ENCODE measurements at regions not wholly inside any gene's neighbourhood (a gene's known extent, or its start where the extent isn't known, plus 50 kb on each side); places are given as distances from the start of the nearest gene placed in this dataset.

DNA sequence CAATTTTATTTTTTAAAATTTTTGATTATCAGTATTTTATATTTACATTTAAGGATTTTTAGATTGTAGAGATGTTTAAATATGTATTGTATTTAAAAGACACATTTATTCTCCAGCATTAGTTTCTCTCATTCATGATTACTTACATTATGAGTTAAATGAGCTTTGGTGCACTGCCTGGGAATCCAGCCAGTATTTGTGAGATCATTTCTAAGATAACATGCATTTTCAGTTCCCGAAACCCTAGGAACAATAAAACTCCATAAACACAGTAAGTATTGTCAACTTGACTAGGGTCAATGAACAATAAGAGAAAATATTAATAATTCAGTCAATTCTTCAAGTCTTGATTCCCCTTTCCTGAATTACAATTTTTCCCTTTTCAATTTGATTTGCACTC, 403.3 kb downstream of the PLK2 start:
- TF ChIP-seq, protein P1, sequence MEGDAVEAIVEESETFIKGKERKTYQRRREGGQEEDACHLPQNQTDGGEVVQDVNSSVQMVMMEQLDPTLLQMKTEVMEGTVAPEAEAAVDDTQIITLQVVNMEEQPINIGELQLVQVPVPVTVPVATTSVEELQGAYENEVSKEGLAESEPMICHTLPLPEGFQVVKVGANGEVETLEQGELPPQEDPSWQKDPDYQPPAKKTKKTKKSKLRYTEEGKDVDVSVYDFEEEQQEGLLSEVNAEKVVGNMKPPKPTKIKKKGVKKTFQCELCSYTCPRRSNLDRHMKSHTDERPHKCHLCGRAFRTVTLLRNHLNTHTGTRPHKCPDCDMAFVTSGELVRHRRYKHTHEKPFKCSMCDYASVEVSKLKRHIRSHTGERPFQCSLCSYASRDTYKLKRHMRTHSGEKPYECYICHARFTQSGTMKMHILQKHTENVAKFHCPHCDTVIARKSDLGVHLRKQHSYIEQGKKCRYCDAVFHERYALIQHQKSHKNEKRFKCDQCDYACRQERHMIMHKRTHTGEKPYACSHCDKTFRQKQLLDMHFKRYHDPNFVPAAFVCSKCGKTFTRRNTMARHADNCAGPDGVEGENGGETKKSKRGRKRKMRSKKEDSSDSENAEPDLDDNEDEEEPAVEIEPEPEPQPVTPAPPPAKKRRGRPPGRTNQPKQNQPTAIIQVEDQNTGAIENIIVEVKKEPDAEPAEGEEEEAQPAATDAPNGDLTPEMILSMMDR (IDR thresholded peaks at IDR 0.05): no peak
- TF ChIP-seq POLR2A (IDR thresholded peaks at IDR 0.05): no peak
